HFFc6 (cell line): ENCODE measurements at regions not wholly inside any gene's neighbourhood (a gene's known extent, or its start where the extent isn't known, plus 50 kb on each side); places are given as distances from the start of the nearest gene placed in this dataset.

Source experiments
- DNase-seq: peaks from one replicate; pipeline ENCODE4 v3.0.0-alpha.2; 2018
- H3K27ac Mint-ChIP-seq: 2 replicates; pipeline ENCODE4 v1.8.0; 2020; ENCODE audit warnings: mild to moderate bottlenecking, mixed read lengths
- H3K27me3 Mint-ChIP-seq: 2 replicates; pipeline ENCODE4 v1.8.0; 2021; ENCODE audit warnings: mild to moderate bottlenecking, moderate library complexity, mixed read lengths; ENCODE audit not compliant: insufficient read depth
- H3K36me3 Mint-ChIP-seq: 2 replicates; pipeline ENCODE4 v1.8.0; 2021; ENCODE audit warnings: low read depth, mixed read lengths
- H3K4me1 Mint-ChIP-seq: 2 replicates; pipeline ENCODE4 v1.8.0; 2020; ENCODE audit warnings: low read depth, mixed read lengths
- H3K4me3 Mint-ChIP-seq: 2 replicates; pipeline ENCODE4 v1.8.0; 2020; ENCODE audit warnings: mild to moderate bottlenecking, moderate library complexity, mixed read lengths
- H3K9me3 Mint-ChIP-seq: 2 replicates; pipeline ENCODE4 v1.8.0; 2020; ENCODE audit warnings: mild to moderate bottlenecking, mixed read lengths
- TF ChIP-seq, protein P1 (sequence below): fragments of 200-600 bp; sonication (generic); IDR thresholded peaks from 2 replicates; pipeline ENCODE4 v1.5.0; 2021; ENCODE audit warnings: antibody characterized with exemption, mild to moderate bottlenecking

DNA sequence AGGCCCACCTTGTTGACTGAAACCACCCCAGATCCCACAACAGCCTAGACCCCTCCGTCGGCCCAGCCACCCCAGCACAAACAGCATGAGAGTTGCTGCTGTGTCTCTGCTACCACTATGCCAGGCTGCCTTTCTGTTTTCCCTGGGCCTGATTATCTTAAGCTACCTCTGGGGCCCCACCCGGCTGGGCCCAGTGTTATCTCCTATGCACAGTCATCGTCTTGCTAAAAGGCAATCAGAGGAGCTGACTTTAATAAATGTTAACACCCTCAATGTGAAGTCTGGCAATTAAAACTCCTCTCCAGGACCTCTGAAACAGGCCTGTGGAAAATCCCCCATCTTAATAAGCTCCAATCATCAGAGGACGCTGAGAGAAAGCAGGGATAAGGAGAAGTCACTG is 144.9 kb downstream of the FAM114A2 start:
- Mint-ChIP-seq H3K4me1 (peaks cover 27% of the 10 kb centered on the region), H3K27me3 (no peaks in the 10 kb centered on the region), H3K36me3 (no peaks in the 10 kb centered on the region), H3K4me3 (no peak overlapping the region), H3K27ac (no peak overlapping the region), H3K9me3 (no peaks in the 10 kb centered on the region)
- DNase-seq, result no peak
- TF ChIP-seq, protein P1, sequence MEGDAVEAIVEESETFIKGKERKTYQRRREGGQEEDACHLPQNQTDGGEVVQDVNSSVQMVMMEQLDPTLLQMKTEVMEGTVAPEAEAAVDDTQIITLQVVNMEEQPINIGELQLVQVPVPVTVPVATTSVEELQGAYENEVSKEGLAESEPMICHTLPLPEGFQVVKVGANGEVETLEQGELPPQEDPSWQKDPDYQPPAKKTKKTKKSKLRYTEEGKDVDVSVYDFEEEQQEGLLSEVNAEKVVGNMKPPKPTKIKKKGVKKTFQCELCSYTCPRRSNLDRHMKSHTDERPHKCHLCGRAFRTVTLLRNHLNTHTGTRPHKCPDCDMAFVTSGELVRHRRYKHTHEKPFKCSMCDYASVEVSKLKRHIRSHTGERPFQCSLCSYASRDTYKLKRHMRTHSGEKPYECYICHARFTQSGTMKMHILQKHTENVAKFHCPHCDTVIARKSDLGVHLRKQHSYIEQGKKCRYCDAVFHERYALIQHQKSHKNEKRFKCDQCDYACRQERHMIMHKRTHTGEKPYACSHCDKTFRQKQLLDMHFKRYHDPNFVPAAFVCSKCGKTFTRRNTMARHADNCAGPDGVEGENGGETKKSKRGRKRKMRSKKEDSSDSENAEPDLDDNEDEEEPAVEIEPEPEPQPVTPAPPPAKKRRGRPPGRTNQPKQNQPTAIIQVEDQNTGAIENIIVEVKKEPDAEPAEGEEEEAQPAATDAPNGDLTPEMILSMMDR, result no peak

DNA sequence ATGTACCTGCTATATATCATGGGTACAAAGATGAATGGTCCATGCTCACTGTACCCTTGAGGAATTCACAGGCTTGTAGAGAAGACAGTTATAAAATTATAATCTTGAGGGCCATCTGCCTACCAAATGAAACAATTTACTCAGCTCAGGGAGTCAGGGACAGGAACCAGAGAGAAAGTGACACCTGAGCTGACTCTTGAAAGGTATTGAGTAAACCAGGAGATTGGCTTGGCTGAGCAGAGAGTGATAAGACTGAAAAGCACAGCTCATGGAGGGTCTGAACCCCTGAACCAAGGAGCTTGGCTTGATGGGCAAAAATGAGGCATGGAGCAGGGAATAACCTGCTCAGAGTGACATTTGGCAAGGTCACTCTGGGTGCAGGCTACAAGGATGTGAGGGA is 147.3 kb downstream of the FAM114A2 start:
- Mint-ChIP-seq H3K4me1 (peaks cover 13% of the 10 kb centered on the region), H3K9me3 (no peaks in the 10 kb centered on the region)

DNA sequence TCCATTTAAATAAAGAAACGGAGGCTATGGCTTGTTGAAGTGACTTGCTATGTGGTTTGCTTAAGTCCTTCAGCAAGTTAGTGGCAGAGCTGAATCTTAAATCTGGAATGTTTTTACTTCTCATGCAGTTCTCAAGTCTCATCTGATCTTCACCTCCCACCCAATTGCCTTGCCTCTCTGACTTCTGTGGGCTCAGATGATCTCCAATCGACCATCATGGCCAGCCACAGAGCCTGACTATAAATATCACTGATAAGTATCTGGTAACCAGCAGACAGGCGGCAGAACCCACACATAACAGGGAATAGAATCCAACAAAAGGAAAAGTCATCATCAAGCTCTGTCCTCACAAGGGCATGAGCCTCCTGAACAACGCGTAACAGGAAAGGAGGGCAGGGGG is 149.9 kb downstream of the FAM114A2 start:
- no peak for DNase-seq

More for the DNA sequence above, 147.3 kb downstream of the FAM114A2 start:
- DNase-seq, result no peak
- Mint-ChIP-seq H3K36me3 (no peaks in the 10 kb centered on the region), H3K27me3 (no peaks in the 10 kb centered on the region), H3K27ac (no peak overlapping the region), H3K4me3 (no peak overlapping the region)
- TF ChIP-seq, protein P1, result no peak

DNA sequence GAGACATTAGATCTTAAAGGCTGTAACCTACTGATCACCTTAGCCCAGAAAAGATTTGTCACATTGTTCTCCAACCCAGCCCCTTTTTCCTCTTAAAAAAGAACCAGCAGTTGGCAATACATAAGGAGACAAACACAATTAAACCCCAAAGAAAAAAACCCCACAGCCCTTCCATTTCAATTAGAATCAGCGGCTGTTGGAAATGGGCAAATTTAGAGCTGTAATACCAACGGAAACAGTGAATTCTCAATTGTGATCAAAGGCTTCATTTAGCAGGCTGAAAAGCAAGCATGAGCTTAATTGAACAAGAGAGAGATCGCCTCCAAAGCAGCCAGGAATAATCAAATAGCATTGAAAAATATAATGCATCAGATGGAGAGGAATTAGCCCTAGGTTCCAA is 153.6 kb downstream of the FAM114A2 start:
- H3K9me3 Mint-ChIP-seq, result no peaks in the 10 kb centered on the region
- no peak for DNase-seq
- no peaks in the 10 kb centered on the region for H3K36me3 Mint-ChIP-seq
- H3K4me1 Mint-ChIP-seq, result peaks cover 30% of the 10 kb centered on the region
- no peaks in the 10 kb centered on the region for H3K27me3 Mint-ChIP-seq
- no peak overlapping the region for H3K27ac Mint-ChIP-seq
- H3K4me3 Mint-ChIP-seq, result no peak overlapping the region
- TF ChIP-seq, protein P1, result no peak

More for the DNA sequence above, 149.9 kb downstream of the FAM114A2 start:
- H3K36me3 Mint-ChIP-seq, result no peaks in the 10 kb centered on the region
- H3K9me3 Mint-ChIP-seq, result no peaks in the 10 kb centered on the region
- no peaks in the 10 kb centered on the region for H3K27me3 Mint-ChIP-seq
- no peak overlapping the region for H3K4me3 Mint-ChIP-seq
- TF ChIP-seq, protein P1, result no peak
- peaks cover 18% of the 10 kb centered on the region for H3K4me1 Mint-ChIP-seq
- no peak overlapping the region for H3K27ac Mint-ChIP-seq

DNA sequence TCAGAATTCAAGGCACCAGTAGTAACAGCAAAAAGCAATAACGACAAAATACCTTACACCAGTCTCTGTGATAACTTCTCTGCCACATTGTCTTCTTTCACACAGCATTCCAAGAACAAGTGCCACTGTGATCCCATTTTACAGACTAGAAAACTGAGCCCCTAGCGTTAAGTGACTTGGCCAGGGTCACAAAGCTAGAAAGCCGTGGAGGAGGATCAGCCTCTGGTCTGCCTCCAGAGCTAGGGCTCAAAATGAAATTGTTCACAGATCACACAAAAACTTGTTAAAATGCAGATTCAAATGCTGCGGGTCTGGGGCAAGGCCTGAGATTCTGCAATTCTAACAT is 154.1 kb downstream of the FAM114A2 start:
- Mint-ChIP-seq H3K9me3 (no peaks in the 10 kb centered on the region), H3K36me3 (no peaks in the 10 kb centered on the region), H3K4me3 (peak overlapping the region; percentile 68), H3K4me1 (peaks cover 30% of the 10 kb centered on the region), H3K27ac (peak overlapping the region; percentile 88), H3K27me3 (no peaks in the 10 kb centered on the region)
- DNase-seq, result no peak
- TF ChIP-seq, protein P1, result no peak
